ENCODE measurements at regions not wholly inside any gene's neighbourhood (a gene's known extent, or its start where the extent isn't known, plus 50 kb on each side); places are given as distances from the start of the nearest gene placed in this dataset.

DNA sequence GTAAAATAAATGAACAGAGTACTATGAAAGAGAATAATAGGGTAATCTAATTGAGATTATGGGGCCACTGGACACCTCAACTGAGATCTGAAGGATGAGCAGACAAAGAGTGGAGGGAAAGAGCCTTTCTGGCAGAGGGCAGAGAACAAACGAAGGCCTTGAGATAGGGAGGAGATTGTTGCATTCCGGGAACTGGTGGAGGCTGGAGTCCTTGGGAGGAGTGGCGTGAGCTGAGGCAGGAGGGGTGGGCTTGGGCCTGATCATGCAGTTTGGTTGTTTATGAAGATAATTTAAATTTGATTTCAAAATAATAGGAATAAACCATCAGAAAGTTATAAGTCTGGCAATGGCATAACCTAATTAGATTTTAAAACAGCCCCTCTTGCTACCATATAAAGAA lies 59.5 kb upstream of the GALNT15 start:
- DNase-seq, result no peak

DNA sequence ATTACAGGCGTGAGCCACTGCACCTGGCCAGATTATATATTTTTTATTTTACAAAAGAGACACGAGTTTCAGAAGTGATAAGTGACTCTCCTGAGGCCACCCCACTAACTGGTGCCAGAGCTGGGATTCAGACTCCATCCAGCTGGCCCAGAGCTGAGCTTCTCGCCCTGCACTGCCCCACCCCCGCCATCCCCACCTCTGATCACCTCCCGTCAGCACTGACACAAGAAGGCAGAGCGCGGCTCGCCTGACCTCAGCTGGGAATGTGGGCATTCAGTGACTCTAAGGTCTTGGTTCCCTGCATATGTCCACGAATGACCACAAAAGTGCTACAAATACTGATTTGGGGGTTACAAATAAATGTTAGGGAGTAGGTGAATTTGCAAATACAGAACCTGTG lies 56.1 kb upstream of the GALNT15 start:
- no peak for DNase-seq

DNA sequence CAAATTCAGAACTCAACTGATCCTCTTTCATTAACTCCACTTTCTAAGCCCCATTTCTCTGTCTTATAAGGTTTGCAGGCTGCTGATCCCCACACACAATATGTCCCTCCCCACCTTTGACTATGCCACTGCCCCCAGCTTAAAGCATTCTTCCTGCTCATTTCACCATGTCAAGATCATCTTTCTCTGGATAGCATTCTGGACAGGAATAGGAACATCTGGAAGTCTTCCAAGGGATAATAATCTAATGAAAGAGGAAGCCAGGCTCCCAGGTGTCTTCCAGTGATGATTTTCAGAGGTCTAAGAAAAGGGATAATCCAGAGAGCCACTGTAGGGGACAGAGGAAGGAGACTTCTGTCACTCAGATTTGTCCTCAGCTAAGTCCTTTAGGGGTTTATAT lies 54.6 kb upstream of the GALNT15 start:
- DNase-seq, result no peak

DNA sequence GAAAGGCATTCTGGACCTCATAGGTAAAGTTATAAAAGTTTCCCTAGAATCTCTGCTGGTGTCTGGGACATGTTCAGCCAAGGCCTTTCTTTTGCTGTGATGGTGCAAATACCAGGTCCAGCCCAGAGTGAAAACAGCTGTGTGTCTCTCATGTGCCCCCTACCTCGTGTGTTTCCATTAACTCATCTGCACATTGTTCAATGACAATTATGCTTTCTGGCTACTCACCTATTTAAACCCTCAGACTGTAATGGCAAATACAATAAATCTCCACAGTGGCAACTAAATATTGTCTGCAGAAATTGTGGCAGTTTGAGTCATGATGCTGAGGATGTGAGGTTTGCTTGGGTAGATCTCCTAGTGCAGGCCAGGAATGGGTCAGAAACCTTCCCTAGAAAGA lies 53.1 kb upstream of the GALNT15 start:
- DNase-seq, result no peak

DNA sequence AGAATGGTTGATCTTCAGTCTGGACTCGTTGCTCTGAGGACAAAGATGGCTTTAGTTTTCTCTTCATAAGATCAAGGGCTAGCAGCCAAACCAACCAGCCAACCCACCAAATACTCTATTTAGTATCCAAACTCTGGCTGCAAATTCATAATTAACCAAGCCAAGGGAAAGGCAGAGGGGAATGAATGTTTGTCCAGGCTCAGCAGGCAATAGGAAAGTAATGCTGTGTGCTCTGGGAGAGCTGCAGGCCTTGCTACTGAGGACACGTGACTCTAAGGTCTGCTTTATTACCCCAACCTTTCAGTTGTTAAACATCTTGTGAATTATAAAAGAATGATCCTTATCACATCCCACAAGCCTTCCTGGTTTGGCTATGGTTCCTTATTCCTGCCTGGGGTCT lies 52.3 kb upstream of the GALNT15 start:
- DNase-seq, result no peak

DNA sequence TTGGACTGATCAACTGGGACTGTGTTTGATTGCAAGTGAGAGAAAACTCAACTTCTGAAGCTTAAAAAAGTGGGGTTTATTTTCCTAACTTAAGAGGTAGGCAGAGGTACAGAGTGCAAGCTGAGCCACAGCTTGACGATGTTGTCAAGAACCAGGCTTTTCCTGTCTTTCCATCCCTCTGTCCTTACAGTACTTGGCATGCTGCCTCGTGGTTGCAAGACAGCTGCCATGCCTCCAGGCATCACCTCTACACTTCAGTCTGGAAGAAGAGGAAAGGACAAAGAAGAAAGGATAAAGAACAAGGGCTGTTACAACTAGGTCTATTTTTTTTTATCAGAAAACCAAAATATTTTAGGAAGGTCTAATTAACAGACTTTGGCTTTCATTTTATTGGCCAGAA lies 51.8 kb upstream of the GALNT15 start:
- no peak for DNase-seq

DNA sequence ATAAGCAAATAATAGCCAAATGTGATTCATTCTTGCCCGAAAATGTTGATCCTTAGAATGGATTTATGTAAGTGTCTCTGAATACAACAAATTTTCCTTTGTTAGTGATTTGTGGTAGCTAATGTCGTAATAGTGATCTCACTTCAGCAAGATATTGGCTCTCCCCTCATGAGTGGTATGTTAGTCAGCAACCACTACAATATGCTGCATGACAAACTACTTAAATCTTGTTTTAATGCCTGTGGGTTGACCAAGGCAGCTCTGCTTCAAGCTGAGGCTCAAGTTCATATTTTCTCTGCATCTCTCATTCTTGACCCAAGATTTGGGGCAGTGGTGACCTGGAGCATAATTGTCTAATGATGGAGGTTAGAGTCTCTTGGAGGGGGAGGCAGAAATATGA lies 49.8 kb upstream of the GALNT15 start:
- DNase-seq, result no peak
